Adrenal gland (tissue), 5 donors: ENCODE measurements at regions not wholly inside any gene's neighbourhood (a gene's known extent, or its start where the extent isn't known, plus 50 kb on each side); places are given as distances from the start of the nearest gene placed in this dataset.

ENCODE experiments used
- POLR2A ChIP-seq, 2 donors: fragments of 450-650 bp; IDR thresholded peaks; one replicate each; pipeline ENCODE4 v1.6.1; 2017; ENCODE audit warnings: antibody characterized with exemption in 2 of 2, mild to moderate bottlenecking in 2 of 2, moderate library complexity in 1 of 2
- TF ChIP-seq, protein P1 (sequence below), 6 experiments: fragments of 450-650 bp in 4 of 6; fragments of 200-600 bp in 2 of 6; sonication (generic) in 1 of 6; IDR thresholded peaks; 1 replicate in 5 of 6; 2 replicates in 1 of 6; pipeline versions ENCODE4 v1.5.1 to v1.8.0; 2016 to 2021; ENCODE audit warnings: antibody characterized with exemption in 6 of 6, mild to moderate bottlenecking in 2 of 6, moderate library complexity in 1 of 6
- donor health status: DM: no; HTN: no; CAD: no.

GRCh38 chr10:108673741-108674140 is 1249.6 kb downstream of the XPNPEP1 start:
- TF ChIP-seq, protein P1, sequence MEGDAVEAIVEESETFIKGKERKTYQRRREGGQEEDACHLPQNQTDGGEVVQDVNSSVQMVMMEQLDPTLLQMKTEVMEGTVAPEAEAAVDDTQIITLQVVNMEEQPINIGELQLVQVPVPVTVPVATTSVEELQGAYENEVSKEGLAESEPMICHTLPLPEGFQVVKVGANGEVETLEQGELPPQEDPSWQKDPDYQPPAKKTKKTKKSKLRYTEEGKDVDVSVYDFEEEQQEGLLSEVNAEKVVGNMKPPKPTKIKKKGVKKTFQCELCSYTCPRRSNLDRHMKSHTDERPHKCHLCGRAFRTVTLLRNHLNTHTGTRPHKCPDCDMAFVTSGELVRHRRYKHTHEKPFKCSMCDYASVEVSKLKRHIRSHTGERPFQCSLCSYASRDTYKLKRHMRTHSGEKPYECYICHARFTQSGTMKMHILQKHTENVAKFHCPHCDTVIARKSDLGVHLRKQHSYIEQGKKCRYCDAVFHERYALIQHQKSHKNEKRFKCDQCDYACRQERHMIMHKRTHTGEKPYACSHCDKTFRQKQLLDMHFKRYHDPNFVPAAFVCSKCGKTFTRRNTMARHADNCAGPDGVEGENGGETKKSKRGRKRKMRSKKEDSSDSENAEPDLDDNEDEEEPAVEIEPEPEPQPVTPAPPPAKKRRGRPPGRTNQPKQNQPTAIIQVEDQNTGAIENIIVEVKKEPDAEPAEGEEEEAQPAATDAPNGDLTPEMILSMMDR (IDR thresholded peaks at IDR 0.05): no peak
- TF ChIP-seq POLR2A (IDR thresholded peaks at IDR 0.05): no peak
